ENCODE measurements at regions not wholly inside any gene's neighbourhood (a gene's known extent, or its start where the extent isn't known, plus 50 kb on each side); places are given as distances from the start of the nearest gene placed in this dataset.

DNA sequence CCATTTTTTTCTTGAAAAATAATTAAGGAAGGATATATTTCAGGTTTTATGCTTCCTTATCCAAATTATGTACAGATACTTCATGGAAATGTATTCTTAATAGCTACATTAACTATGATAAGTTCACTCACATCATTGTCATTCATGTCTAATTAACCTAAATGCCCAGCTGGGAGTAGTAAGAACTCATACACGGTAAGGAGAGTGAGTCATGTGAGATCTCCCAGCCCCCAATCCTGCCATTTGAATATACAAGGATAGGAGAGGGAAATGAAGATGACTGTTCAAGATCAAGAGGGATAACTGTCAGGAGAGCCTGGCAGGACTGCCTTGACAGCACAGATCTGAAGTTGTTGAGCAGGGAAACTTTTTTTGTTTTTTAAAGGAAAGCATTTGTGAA lies 343.4 kb upstream of the USP15 start:
- Histone ChIP-seq H3K27me3 (ENCODE audit: insufficient read depth, low read length) (no peaks in the 10 kb centered on the region), H3K27ac (ENCODE audit: low read depth, low read length) (no peak overlapping the region), H3K79me2 (ENCODE audit: control insufficient read depth, insufficient read depth, low read length, unreplicated experiment) (no peaks in the 10 kb centered on the region), H2AFZ (ENCODE audit: low read length, unreplicated experiment) (no peak overlapping the region), H3K4me3 (ENCODE audit: low read depth, low read length) (no peak overlapping the region), H3K4me1 (ENCODE audit: control insufficient read depth, insufficient read depth, low read length, unreplicated experiment) (no peaks in the 10 kb centered on the region), H3K36me3 (ENCODE audit: insufficient read depth, low read length) (no peaks in the 10 kb centered on the region)

DNA sequence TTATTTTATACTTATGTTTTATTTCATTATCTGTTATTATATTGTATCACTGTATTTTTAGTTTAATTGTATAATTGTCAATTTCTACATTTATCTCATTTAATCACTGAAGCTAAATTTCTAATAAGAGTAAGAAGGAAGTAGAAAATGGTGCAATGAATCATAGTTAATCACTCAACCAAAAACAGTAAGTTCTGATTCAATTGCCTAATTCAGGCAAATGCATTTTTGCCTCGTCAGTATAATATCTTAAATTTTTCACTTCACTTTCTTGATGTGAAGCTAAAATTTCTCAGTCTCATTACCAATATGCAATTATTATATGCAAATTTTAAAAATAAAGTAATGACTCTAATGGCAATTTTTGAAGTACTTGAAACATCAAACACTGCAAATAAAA lies 340.5 kb upstream of the USP15 start:
- H3K36me3 ChIP-seq (ENCODE audit: insufficient read depth, low read length), result no peaks in the 10 kb centered on the region
- H3K4me1 ChIP-seq (ENCODE audit: control insufficient read depth, insufficient read depth, low read length, unreplicated experiment), result no peaks in the 10 kb centered on the region
- no peaks in the 10 kb centered on the region for H3K79me2 ChIP-seq (ENCODE audit: control insufficient read depth, insufficient read depth, low read length, unreplicated experiment)
- H2AFZ ChIP-seq (ENCODE audit: low read length, unreplicated experiment), result no peak overlapping the region
- no peak overlapping the region for H3K4me3 ChIP-seq (ENCODE audit: low read depth, low read length)
- no peak overlapping the region for H3K27ac ChIP-seq (ENCODE audit: low read depth, low read length)
- H3K27me3 ChIP-seq (ENCODE audit: insufficient read depth, low read length), result no peaks in the 10 kb centered on the region

- Histone ChIP-seq H3K4me1 (ENCODE audit: control insufficient read depth, insufficient read depth, low read length, unreplicated experiment) (no peaks in the 10 kb centered on the region), H2AFZ (ENCODE audit: low read length, unreplicated experiment) (no peak overlapping the region), H3K27ac (ENCODE audit: low read depth, low read length) (no peak overlapping the region), H3K4me3 (ENCODE audit: low read depth, low read length) (no peak overlapping the region), H3K36me3 (ENCODE audit: insufficient read depth, low read length) (no peaks in the 10 kb centered on the region), H3K79me2 (ENCODE audit: control insufficient read depth, insufficient read depth, low read length, unreplicated experiment) (no peaks in the 10 kb centered on the region), H3K27me3 (ENCODE audit: insufficient read depth, low read length) (no peaks in the 10 kb centered on the region)
These were observed 340.0 kb upstream of the USP15 start for GRCh38 chr12:61920230-61920629.

- H3K79me2 ChIP-seq (ENCODE audit: control insufficient read depth, insufficient read depth, low read length, unreplicated experiment), result no peaks in the 10 kb centered on the region
- no peak overlapping the region for H3K4me3 ChIP-seq (ENCODE audit: low read depth, low read length)
- H3K4me1 ChIP-seq (ENCODE audit: control insufficient read depth, insufficient read depth, low read length, unreplicated experiment), result no peaks in the 10 kb centered on the region
- no peaks in the 10 kb centered on the region for H3K27me3 ChIP-seq (ENCODE audit: insufficient read depth, low read length)
- H3K27ac ChIP-seq (ENCODE audit: low read depth, low read length), result no peak overlapping the region
- no peaks in the 10 kb centered on the region for H3K36me3 ChIP-seq (ENCODE audit: insufficient read depth, low read length)
- H2AFZ ChIP-seq (ENCODE audit: low read length, unreplicated experiment), result no peak overlapping the region
These were observed 337.1 kb upstream of the USP15 start for GRCh38 chr12:61923152-61923551.

DNA sequence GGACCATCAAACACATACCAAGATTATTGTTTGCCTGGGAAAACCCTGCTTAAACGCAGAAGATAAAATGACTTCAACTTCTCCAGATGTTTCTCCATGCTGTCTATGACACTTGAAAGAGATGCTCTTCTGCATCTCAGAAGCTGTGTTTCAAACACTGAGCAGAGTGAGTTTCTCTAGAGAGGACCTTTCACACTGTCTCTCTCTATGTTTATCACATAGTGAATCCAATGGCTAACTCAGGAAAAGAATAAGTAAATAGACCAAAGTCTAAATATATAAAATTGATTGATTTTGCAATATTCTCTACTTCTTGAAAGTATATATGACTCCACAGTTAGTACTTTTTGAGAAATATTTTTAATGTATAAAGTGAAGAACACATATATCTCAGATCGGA lies 325.6 kb upstream of the USP15 start:
- no peaks in the 10 kb centered on the region for H3K79me2 ChIP-seq (ENCODE audit: control insufficient read depth, insufficient read depth, low read length, unreplicated experiment)
- H3K4me1 ChIP-seq (ENCODE audit: control insufficient read depth, insufficient read depth, low read length, unreplicated experiment), result no peaks in the 10 kb centered on the region
- no peak overlapping the region for H3K27ac ChIP-seq (ENCODE audit: low read depth, low read length)
- H2AFZ ChIP-seq (ENCODE audit: low read length, unreplicated experiment), result no peak overlapping the region
- no peaks in the 10 kb centered on the region for H3K27me3 ChIP-seq (ENCODE audit: insufficient read depth, low read length)
- no peaks in the 10 kb centered on the region for H3K36me3 ChIP-seq (ENCODE audit: insufficient read depth, low read length)
- no peak overlapping the region for H3K4me3 ChIP-seq (ENCODE audit: low read depth, low read length)

DNA sequence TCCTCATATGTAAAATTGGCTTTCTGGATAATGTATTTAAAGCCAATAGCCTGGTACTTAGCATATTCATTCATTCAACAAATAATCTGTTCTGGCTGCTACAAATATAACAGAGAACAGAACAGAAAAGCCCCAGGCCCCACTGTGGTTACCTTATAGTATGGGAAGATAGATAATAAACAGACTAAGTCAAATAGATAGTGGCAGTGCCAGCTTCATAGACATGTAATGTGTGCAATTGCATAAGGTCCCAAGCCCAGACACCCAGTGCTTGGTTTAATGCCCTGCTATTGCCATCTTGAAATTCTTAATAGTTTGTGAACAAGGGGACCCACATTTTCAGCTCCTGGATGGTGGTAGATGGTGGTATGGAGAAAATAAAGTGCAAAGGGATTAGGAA lies 320.2 kb upstream of the USP15 start:
- H3K79me2 ChIP-seq (ENCODE audit: control insufficient read depth, insufficient read depth, low read length, unreplicated experiment), result no peaks in the 10 kb centered on the region
- no peak overlapping the region for H3K4me3 ChIP-seq (ENCODE audit: low read depth, low read length)
- H2AFZ ChIP-seq (ENCODE audit: low read length, unreplicated experiment), result no peak overlapping the region
- H3K36me3 ChIP-seq (ENCODE audit: insufficient read depth, low read length), result no peaks in the 10 kb centered on the region
- H3K4me1 ChIP-seq (ENCODE audit: control insufficient read depth, insufficient read depth, low read length, unreplicated experiment), result no peaks in the 10 kb centered on the region
- no peaks in the 10 kb centered on the region for H3K27me3 ChIP-seq (ENCODE audit: insufficient read depth, low read length)
- no peak overlapping the region for H3K27ac ChIP-seq (ENCODE audit: low read depth, low read length)

GRCh38 chr12:61956545-61956944 lies 303.7 kb upstream of the USP15 start:
- Histone ChIP-seq H3K4me1 (ENCODE audit: control insufficient read depth, insufficient read depth, low read length, unreplicated experiment) (no peaks in the 10 kb centered on the region), H3K79me2 (ENCODE audit: control insufficient read depth, insufficient read depth, low read length, unreplicated experiment) (no peaks in the 10 kb centered on the region)

GRCh38 chr12:61974461-61974860 lies 285.7 kb upstream of the USP15 start:
- H3K79me2 ChIP-seq (ENCODE audit: control insufficient read depth, insufficient read depth, low read length, unreplicated experiment), result no peaks in the 10 kb centered on the region
- no peaks in the 10 kb centered on the region for H3K4me1 ChIP-seq (ENCODE audit: control insufficient read depth, insufficient read depth, low read length, unreplicated experiment)
- H3K36me3 ChIP-seq (ENCODE audit: insufficient read depth, low read length), result no peaks in the 10 kb centered on the region
- H3K27me3 ChIP-seq (ENCODE audit: insufficient read depth, low read length), result no peaks in the 10 kb centered on the region
- no peak overlapping the region for H3K27ac ChIP-seq (ENCODE audit: low read depth, low read length)
- H3K4me3 ChIP-seq (ENCODE audit: low read depth, low read length), result no peak overlapping the region
- no peak overlapping the region for H2AFZ ChIP-seq (ENCODE audit: low read length, unreplicated experiment)

More at GRCh38 chr12:61956545-61956944, 303.7 kb upstream of the USP15 start:
- no peak overlapping the region for H3K27ac ChIP-seq (ENCODE audit: low read depth, low read length)
- no peaks in the 10 kb centered on the region for H3K36me3 ChIP-seq (ENCODE audit: insufficient read depth, low read length)
- H3K4me3 ChIP-seq (ENCODE audit: low read depth, low read length), result no peak overlapping the region
- H3K27me3 ChIP-seq (ENCODE audit: insufficient read depth, low read length), result no peaks in the 10 kb centered on the region
- no peak overlapping the region for H2AFZ ChIP-seq (ENCODE audit: low read length, unreplicated experiment)

DNA sequence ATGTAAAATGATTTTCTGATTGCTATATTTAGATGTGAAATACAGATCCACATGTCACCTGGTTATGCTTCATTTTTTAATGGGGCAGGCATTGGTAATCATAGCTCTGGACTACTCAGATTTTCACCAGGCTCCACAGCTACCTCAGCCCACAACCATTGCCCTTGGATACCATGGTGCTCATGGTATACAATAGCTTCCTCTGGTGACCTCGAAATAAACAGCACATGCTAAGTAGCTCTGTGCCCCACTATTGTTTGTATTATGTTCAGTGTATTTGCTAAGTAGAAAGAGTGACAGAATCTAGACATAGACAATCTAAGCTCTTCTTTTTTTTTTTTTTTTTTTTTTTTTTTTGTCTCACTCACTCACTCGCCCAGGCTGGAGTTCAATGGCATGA lies 274.4 kb upstream of the USP15 start:
- Histone ChIP-seq H3K4me1 (ENCODE audit: control insufficient read depth, insufficient read depth, low read length, unreplicated experiment) (no peaks in the 10 kb centered on the region), H3K36me3 (ENCODE audit: insufficient read depth, low read length) (no peaks in the 10 kb centered on the region), H3K79me2 (ENCODE audit: control insufficient read depth, insufficient read depth, low read length, unreplicated experiment) (no peaks in the 10 kb centered on the region), H2AFZ (ENCODE audit: low read length, unreplicated experiment) (no peak overlapping the region), H3K27ac (ENCODE audit: low read depth, low read length) (no peak overlapping the region), H3K4me3 (ENCODE audit: low read depth, low read length) (no peak overlapping the region), H3K27me3 (ENCODE audit: insufficient read depth, low read length) (no peaks in the 10 kb centered on the region)

GRCh38 chr12:61987173-61987572 lies 273.0 kb upstream of the USP15 start:
- Histone ChIP-seq H3K4me3 (ENCODE audit: low read depth, low read length) (no peak overlapping the region), H3K79me2 (ENCODE audit: control insufficient read depth, insufficient read depth, low read length, unreplicated experiment) (no peaks in the 10 kb centered on the region), H2AFZ (ENCODE audit: low read length, unreplicated experiment) (no peak overlapping the region), H3K27ac (ENCODE audit: low read depth, low read length) (no peak overlapping the region), H3K4me1 (ENCODE audit: control insufficient read depth, insufficient read depth, low read length, unreplicated experiment) (no peaks in the 10 kb centered on the region), H3K27me3 (ENCODE audit: insufficient read depth, low read length) (no peaks in the 10 kb centered on the region), H3K36me3 (ENCODE audit: insufficient read depth, low read length) (no peaks in the 10 kb centered on the region)

DNA sequence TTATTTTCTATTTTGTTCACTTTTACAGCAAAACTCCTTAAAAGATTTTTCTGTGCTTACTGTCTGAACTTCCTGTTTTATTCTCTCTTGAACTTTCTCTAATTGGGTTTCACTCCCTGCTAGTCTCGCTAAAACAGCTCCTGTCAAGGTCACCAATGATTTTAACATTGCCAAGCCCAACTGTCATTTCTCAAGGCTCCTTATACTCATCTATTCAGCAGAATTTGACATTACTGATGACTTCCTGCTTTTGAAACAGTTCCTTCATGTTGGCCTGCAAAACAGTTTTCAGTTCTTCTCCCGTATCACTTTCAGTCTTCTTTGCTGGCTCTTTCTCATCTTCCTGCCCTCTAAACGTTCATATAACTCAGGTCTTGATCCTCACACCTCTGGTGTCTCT lies 268.5 kb upstream of the USP15 start:
- Histone ChIP-seq H2AFZ (ENCODE audit: low read length, unreplicated experiment) (no peak overlapping the region), H3K4me3 (ENCODE audit: low read depth, low read length) (no peak overlapping the region), H3K36me3 (ENCODE audit: insufficient read depth, low read length) (no peaks in the 10 kb centered on the region), H3K27ac (ENCODE audit: low read depth, low read length) (no peak overlapping the region), H3K79me2 (ENCODE audit: control insufficient read depth, insufficient read depth, low read length, unreplicated experiment) (no peaks in the 10 kb centered on the region), H3K27me3 (ENCODE audit: insufficient read depth, low read length) (no peaks in the 10 kb centered on the region), H3K4me1 (ENCODE audit: control insufficient read depth, insufficient read depth, low read length, unreplicated experiment) (no peaks in the 10 kb centered on the region)
